ENCODE measurements at regions not wholly inside any gene's neighbourhood (a gene's known extent, or its start where the extent isn't known, plus 50 kb on each side); places are given as distances from the start of the nearest gene placed in this dataset.
A peak's percentile ranks its signal among the peaks of the same experiment; 100 is the strongest.

- no peak for TF ChIP-seq CTCF (IDR thresholded peaks at IDR 0.05; ENCODE audit: control insufficient read depth, extremely low read depth, insufficient read depth)
- H3K4me3 ChIP-seq (ENCODE audit: low read depth, low read length), result no peak overlapping the region
- DNase-seq (ENCODE audit: low read depth), result no peak
Measured at GRCh38 chr11:71365626-71366025, 82.6 kb downstream of the DHCR7 start.

GRCh38 chr11:71364806-71365205 is 83.4 kb downstream of the DHCR7 start:
- no peak for DNase-seq (ENCODE audit: low read depth)
- H3K4me3 ChIP-seq (ENCODE audit: low read depth, low read length), result no peak overlapping the region
- no peak for TF ChIP-seq CTCF (IDR thresholded peaks at IDR 0.05; ENCODE audit: control insufficient read depth, extremely low read depth, insufficient read depth)

GRCh38 chr11:71364176-71364671 is 84.0 kb downstream of the DHCR7 start:
- peak; percentile 31 for DNase-seq (ENCODE audit: low read depth)
- no peak overlapping the region for H3K4me3 ChIP-seq (ENCODE audit: low read depth, low read length)
- TF ChIP-seq CTCF (IDR thresholded peaks at IDR 0.05; ENCODE audit: control insufficient read depth, extremely low read depth, insufficient read depth), result no peak

- DNase-seq (ENCODE audit: low read depth), result no peak
- no peak for TF ChIP-seq CTCF (IDR thresholded peaks at IDR 0.05; ENCODE audit: control insufficient read depth, extremely low read depth, insufficient read depth)
- H3K4me3 ChIP-seq (ENCODE audit: low read depth, low read length), result no peak overlapping the region
Measured at GRCh38 chr11:71363721-71364120, 84.5 kb downstream of the DHCR7 start.

- DNase-seq (ENCODE audit: low read depth), result no peak
- H3K4me3 ChIP-seq (ENCODE audit: low read depth, low read length), result no peak overlapping the region
- no peak for TF ChIP-seq CTCF (IDR thresholded peaks at IDR 0.05; ENCODE audit: control insufficient read depth, extremely low read depth, insufficient read depth)
Measured at GRCh38 chr11:71358963-71359567, 89.1 kb downstream of the DHCR7 start.

- H3K4me3 ChIP-seq (ENCODE audit: low read depth, low read length), result no peak overlapping the region
- TF ChIP-seq CTCF (IDR thresholded peaks at IDR 0.05; ENCODE audit: control insufficient read depth, extremely low read depth, insufficient read depth), result no peak
- DNase-seq (ENCODE audit: low read depth), result no peak
Measured at GRCh38 chr11:71358122-71358728, 90.0 kb downstream of the DHCR7 start.

GRCh38 chr11:71357414-71357813 is 90.8 kb downstream of the DHCR7 start:
- H3K4me3 ChIP-seq (ENCODE audit: low read depth, low read length), result no peak overlapping the region
- DNase-seq (ENCODE audit: low read depth), result no peak

More at GRCh38 chr11:71357414-71357813, 90.8 kb downstream of the DHCR7 start:
- no peak for TF ChIP-seq CTCF (IDR thresholded peaks at IDR 0.05; ENCODE audit: control insufficient read depth, extremely low read depth, insufficient read depth)
